ENCODE measurements at regions not wholly inside any gene's neighbourhood (a gene's known extent, or its start where the extent isn't known, plus 50 kb on each side); places are given as distances from the start of the nearest gene placed in this dataset.

DNA sequence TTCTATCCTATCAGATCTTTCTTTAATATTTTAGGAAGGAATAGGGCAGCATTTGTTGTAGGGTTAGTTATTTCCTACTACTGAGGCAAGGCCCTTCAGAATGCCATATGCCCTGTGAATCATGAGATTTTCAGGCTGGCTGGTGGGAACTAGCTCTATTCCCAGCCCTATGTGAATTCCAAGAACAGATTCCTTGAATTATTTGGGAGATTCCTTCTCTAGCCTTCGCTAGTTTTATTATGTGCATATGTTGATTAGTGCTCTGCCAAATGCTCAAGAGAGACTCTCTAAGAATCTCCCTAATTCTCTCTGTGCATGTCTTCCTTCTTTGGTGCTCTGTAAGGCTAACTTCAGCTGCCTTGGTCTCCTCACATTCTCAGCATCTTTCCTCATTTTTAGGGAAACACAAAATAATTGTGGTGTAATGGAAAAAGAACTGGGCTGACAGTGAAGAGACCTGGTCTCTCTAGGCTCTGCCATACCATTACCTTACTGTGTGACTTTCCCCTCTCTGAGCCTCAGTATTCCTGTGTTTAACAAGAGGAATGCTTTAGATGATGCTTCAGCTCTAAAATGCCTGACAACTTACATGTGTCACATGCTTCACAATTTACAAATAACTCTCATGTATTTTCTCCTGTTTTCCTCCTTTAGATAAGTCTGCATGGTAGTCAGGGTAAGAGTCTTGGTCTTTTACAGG is 79.7 kb downstream of the VMA21 start:
- DNase-seq = no peak

DNA sequence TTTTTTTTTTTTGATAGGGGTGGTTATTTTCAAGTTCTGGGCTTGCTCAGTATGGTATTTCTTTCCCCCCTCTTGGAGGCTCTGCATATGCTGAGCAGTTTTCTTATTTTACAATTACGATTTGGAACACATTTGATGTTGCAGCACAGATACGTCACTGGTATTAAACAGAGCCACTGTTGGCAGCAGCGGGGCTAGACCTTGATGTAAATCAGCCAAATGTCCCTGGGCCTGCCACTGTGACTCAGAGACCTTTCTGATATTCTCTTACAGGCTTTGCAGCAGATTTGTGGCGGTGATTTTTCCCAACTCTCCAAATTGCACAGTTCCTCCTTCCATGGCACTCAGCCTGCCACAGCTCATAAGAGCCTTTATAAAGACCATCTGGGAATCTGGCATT is 81.1 kb downstream of the VMA21 start:
- DNase-seq = peak; percentile 15

DNA sequence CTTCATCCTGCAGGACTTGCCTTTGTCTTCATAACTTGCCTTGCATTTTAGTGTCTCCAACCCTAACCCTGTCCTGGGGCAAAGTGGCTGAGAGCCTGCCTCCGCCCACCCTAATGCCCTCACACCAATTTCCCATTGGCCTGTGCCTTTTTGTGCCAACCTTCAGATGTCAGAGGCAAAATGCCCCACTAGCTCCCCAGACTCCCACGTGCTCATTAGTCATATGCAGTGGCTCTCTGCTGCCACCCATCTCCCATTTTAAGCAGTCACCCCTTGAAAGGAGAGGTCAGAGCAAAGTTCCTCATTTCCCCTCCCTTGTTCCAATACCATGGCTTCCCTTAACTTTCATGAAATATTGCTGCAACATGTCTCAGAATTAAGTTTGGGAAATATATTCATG is 74.8 kb upstream of the PASD1 start:
- DNase-seq = no peak

DNA sequence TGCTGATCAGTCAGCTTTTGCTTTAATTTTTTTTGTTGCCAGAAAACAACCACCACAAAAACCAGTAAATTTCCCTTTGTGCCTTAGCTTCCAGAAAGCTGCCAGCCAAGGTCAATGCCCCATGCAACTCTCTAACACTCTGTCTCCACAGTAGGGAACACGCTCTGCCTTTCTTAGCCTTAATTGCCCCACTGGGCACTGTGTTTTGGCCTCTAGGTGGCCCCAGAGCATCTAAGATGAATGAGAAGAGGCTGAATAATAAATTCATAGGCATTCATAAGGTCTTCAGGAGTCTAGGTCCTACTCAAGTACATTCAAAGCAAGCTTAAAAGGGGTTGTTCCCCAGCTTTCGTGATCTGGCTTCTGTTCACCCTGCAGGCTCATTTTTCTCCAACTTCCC is 57.7 kb upstream of the PASD1 start:
- no peak for DNase-seq

DNA sequence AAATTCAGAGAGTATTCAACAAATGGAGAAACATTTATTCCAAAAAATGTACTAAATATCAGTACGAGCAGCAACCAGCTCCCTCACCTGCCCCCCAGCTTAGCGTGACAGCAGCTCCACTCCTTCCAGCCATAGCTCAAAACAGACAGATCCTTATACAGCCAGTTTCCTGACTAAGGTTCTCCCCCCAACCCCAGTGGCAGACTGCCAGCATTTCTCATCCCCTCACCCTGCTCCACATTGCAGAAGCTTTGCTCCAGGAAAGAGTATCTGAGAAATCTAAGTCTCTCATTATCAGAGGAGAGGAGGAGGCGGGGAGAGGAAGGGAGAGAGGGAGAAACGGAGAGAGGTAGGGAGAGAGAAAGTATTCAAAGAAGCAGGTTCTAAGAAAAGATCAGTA is 53.3 kb upstream of the PASD1 start:
- no peak for DNase-seq

DNA sequence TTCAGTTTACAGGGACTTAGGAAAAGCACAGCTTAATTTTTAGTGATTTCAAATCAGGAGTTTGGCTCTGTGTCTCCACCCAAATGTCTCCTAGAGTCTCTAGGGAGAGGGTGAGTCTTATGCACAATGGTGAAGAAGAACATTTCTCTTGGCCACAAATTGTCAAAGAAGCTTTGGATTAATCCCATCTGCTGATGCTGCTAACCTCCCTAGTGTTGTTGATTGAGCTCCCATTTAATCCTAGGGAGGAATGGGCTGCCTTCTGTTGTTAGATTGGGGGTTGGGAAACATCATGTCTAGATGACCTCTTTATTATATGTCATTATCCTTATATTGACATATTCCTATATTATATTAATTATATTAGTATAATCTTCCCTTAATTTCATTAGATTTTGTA is 50.0 kb upstream of the PASD1 start:
- DNase-seq = no peak
